ENCODE measurements at regions not wholly inside any gene's neighbourhood (a gene's known extent, or its start where the extent isn't known, plus 50 kb on each side); places are given as distances from the start of the nearest gene placed in this dataset.

GRCh38 chr14:29215853-29216252 is 449.3 kb downstream of the FOXG1 start:
- no peak for TF ChIP-seq CTCF (IDR thresholded peaks at IDR 0.05)
- Histone ChIP-seq H3K9me3 (no peaks in the 10 kb centered on the region), H3K4me1 (no peaks in the 10 kb centered on the region), H3K4me3 (no peak overlapping the region), H3K27ac (no peak overlapping the region), H3K27me3 (ENCODE audit: insufficient read depth in 3 of 3, low read length in 2 of 3) (no peaks in the 10 kb centered on the region), H3K36me3 (ENCODE audit: insufficient read depth in 1 of 2, low read depth in 1 of 2) (no peaks in the 10 kb centered on the region)
- WGBS, 3 donors = 79 to 80% (median 80%) methylated on average over 3 of the region's 3 CpGs
- no peak for ATAC-seq
- intact Hi-C loops (cut with DNase I) = no loop called here
- no peak for DNase-seq

GRCh38 chr14:29216268-29217232 is 450.0 kb downstream of the FOXG1 start:
- Histone ChIP-seq H3K4me3 (no peak overlapping the region), H3K27ac (no peak overlapping the region), H3K9me3 (no peaks in the 10 kb centered on the region), H3K36me3 (ENCODE audit: insufficient read depth in 1 of 2, low read depth in 1 of 2) (no peaks in the 10 kb centered on the region), H3K27me3 (ENCODE audit: insufficient read depth in 3 of 3, low read length in 2 of 3) (no peaks in the 10 kb centered on the region), H3K4me1 (no peaks in the 10 kb centered on the region)
- TF ChIP-seq CTCF (IDR thresholded peaks at IDR 0.05) = no peak
- intact Hi-C loops (cut with DNase I) = no loop called here
- 54 to 60% (median 59%) methylated on average over 9 of the region's 9 CpGs for WGBS, 3 donors
- ATAC-seq (no peak), DNase-seq (no peak)

GRCh38 chr14:29217813-29218450 is 451.3 kb downstream of the FOXG1 start:
- no peak for ATAC-seq

GRCh38 chr14:29220072-29220471 is 453.5 kb downstream of the FOXG1 start:
- H3K36me3 ChIP-seq (ENCODE audit: insufficient read depth in 1 of 2, low read depth in 1 of 2) = no peaks in the 10 kb centered on the region
- H3K4me1 ChIP-seq = no peaks in the 10 kb centered on the region
- ATAC-seq = no peak
- intact Hi-C loops (cut with DNase I) = no loop called here
- WGBS, 3 donors = 35 to 39% (median 38%) methylated on average over 4 of the region's 4 CpGs
- H3K4me3 ChIP-seq = no peak overlapping the region
- DNase-seq = no peak
- H3K27ac ChIP-seq = no peak overlapping the region
- H3K9me3 ChIP-seq = no peaks in the 10 kb centered on the region
- TF ChIP-seq CTCF (IDR thresholded peaks at IDR 0.05) = no peak
- H3K27me3 ChIP-seq (ENCODE audit: insufficient read depth in 3 of 3, low read length in 2 of 3) = no peaks in the 10 kb centered on the region

More at GRCh38 chr14:29217813-29218450, 451.3 kb downstream of the FOXG1 start:
- intact Hi-C loops (cut with DNase I) = no loop called here
- Histone ChIP-seq H3K36me3 (ENCODE audit: insufficient read depth in 1 of 2, low read depth in 1 of 2) (no peaks in the 10 kb centered on the region), H3K4me1 (no peaks in the 10 kb centered on the region), H3K4me3 (no peak overlapping the region), H3K27me3 (ENCODE audit: insufficient read depth in 3 of 3, low read length in 2 of 3) (no peaks in the 10 kb centered on the region), H3K9me3 (no peaks in the 10 kb centered on the region), H3K27ac (no peak overlapping the region)
- 37 to 45% (median 38%) methylated on average over 5 of the region's 5 CpGs for WGBS, 3 donors
- no peak for DNase-seq
- no peak for TF ChIP-seq CTCF (IDR thresholded peaks at IDR 0.05)

Data from psoas muscle (tissue), 7 donors.